ENCODE measurements at regions not wholly inside any gene's neighbourhood (a gene's known extent, or its start where the extent isn't known, plus 50 kb on each side); places are given as distances from the start of the nearest gene placed in this dataset.

DNA sequence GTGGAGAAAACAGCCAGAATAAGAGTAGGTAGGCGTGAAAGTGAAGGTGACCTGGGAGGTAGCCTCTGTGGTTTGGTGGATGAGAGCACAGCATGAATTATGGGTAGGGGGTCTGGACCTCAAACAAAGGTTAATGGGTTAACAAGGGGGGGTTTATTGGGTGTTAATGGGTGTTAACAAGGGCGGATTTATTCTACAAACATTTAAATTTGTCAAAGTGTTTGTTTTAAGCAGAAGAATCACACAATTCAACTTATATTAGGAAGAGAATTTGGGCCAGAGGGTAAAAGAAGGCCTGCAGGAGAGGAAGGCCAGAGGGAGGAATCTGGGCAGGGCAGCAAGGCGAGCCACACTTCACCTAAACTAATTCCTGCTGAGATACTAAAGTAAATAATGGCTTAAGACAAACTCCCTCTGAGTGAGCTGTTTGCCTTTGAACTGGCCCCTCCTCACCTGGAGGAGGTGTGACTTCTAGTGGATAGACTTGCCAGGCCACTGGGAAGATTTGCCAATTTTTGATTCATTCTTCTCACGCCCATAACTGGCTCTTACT, 191.7 kb downstream of the GIPC2 start:
- Histone ChIP-seq H3K27me3 (ENCODE audit: control insufficient read depth, insufficient read depth, low read length) (no peaks in the 10 kb centered on the region), H3K4me3 (ENCODE audit: low read depth, low read length) (no peak overlapping the region), H3K36me3 (ENCODE audit: control insufficient read depth, insufficient read depth, low read length) (no peaks in the 10 kb centered on the region)
- TF ChIP-seq, protein P1, sequence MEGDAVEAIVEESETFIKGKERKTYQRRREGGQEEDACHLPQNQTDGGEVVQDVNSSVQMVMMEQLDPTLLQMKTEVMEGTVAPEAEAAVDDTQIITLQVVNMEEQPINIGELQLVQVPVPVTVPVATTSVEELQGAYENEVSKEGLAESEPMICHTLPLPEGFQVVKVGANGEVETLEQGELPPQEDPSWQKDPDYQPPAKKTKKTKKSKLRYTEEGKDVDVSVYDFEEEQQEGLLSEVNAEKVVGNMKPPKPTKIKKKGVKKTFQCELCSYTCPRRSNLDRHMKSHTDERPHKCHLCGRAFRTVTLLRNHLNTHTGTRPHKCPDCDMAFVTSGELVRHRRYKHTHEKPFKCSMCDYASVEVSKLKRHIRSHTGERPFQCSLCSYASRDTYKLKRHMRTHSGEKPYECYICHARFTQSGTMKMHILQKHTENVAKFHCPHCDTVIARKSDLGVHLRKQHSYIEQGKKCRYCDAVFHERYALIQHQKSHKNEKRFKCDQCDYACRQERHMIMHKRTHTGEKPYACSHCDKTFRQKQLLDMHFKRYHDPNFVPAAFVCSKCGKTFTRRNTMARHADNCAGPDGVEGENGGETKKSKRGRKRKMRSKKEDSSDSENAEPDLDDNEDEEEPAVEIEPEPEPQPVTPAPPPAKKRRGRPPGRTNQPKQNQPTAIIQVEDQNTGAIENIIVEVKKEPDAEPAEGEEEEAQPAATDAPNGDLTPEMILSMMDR (IDR thresholded peaks at IDR 0.05; ENCODE audit: insufficient read depth, low read length, poor library complexity, severe bottlenecking): no peak
- DNase-seq (ENCODE audit: low read depth): no peak

GRCh38 chr1:78240191-78240590, 194.4 kb downstream of the GIPC2 start:
- DNase-seq (ENCODE audit: low read depth): no peak
- no peak overlapping the region for H3K4me3 ChIP-seq (ENCODE audit: low read depth, low read length)
- no peaks in the 10 kb centered on the region for H3K36me3 ChIP-seq (ENCODE audit: control insufficient read depth, insufficient read depth, low read length)
- TF ChIP-seq, protein P1 (IDR thresholded peaks at IDR 0.05; ENCODE audit: insufficient read depth, low read length, poor library complexity, severe bottlenecking): no peak
- H3K27me3 ChIP-seq (ENCODE audit: control insufficient read depth, insufficient read depth, low read length): no peaks in the 10 kb centered on the region

DNA sequence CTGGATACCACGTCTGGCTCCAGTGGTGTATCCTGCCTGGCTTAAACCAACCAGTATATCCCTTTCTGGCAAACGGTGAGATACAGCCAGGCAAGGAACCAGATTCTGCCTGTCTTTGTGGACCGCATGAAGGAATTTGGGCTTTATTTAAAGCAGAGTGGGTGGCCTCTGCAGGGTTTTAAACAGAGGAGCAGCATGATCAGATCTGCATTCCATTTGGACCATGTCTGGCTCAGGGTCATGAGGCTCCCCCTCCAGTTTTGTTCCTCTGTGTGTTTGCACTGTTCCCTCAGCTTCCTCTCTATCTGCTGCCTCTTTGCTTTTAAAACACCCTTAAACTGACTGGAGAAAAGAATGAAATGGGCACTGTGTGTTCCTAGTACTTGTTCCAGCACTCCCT, 195.0 kb downstream of the GIPC2 start:
- no peak for DNase-seq (ENCODE audit: low read depth)
- Histone ChIP-seq H3K4me3 (ENCODE audit: low read depth, low read length) (no peak overlapping the region), H3K27me3 (ENCODE audit: control insufficient read depth, insufficient read depth, low read length) (no peaks in the 10 kb centered on the region), H3K36me3 (ENCODE audit: control insufficient read depth, insufficient read depth, low read length) (no peaks in the 10 kb centered on the region)
- TF ChIP-seq, protein P1 (IDR thresholded peaks at IDR 0.05; ENCODE audit: insufficient read depth, low read length, poor library complexity, severe bottlenecking): no peak

DNA sequence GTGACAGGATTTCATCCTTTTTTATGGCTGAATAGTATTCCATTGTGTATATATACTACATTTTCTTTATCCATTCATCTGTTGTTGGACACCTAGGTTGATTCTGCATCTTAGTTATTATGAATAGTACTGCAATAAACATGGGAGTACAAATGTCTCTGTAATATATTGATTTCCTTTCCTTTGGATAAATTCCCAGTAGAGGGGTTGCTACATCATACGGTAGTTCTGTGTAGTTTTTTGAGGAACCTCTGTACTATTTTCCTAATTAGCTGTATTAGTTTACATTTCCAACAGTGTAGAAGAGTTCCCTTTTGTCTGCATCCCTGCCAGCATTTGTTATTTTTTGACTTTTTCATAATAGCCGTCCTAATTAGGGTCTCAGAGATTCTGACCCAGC, 201.3 kb downstream of the GIPC2 start:
- Histone ChIP-seq H3K4me3 (ENCODE audit: low read depth, low read length) (no peak overlapping the region), H3K27me3 (ENCODE audit: control insufficient read depth, insufficient read depth, low read length) (no peaks in the 10 kb centered on the region)

GRCh38 chr1:78250201-78250600, 204.4 kb downstream of the GIPC2 start:
- Histone ChIP-seq H3K27me3 (ENCODE audit: control insufficient read depth, insufficient read depth, low read length) (no peaks in the 10 kb centered on the region), H3K4me3 (ENCODE audit: low read depth, low read length) (no peak overlapping the region), H3K36me3 (ENCODE audit: control insufficient read depth, insufficient read depth, low read length) (no peaks in the 10 kb centered on the region)
- TF ChIP-seq, protein P1 (IDR thresholded peaks at IDR 0.05; ENCODE audit: insufficient read depth, low read length, poor library complexity, severe bottlenecking): no peak
- no peak for DNase-seq (ENCODE audit: low read depth)

More for the DNA sequence above, 201.3 kb downstream of the GIPC2 start:
- TF ChIP-seq, protein P1 (IDR thresholded peaks at IDR 0.05; ENCODE audit: insufficient read depth, low read length, poor library complexity, severe bottlenecking): no peak
- DNase-seq (ENCODE audit: low read depth): no peak
- no peaks in the 10 kb centered on the region for H3K36me3 ChIP-seq (ENCODE audit: control insufficient read depth, insufficient read depth, low read length)

GRCh38 chr1:78254517-78254916, 208.8 kb downstream of the GIPC2 start:
- Histone ChIP-seq H3K27me3 (ENCODE audit: control insufficient read depth, insufficient read depth, low read length) (no peaks in the 10 kb centered on the region), H3K36me3 (ENCODE audit: control insufficient read depth, insufficient read depth, low read length) (no peaks in the 10 kb centered on the region), H3K4me3 (ENCODE audit: low read depth, low read length) (no peak overlapping the region)
- TF ChIP-seq, protein P1 (IDR thresholded peaks at IDR 0.05; ENCODE audit: insufficient read depth, low read length, poor library complexity, severe bottlenecking): no peak
- DNase-seq (ENCODE audit: low read depth): no peak
